ENCODE measurements at regions not wholly inside any gene's neighbourhood (a gene's known extent, or its start where the extent isn't known, plus 50 kb on each side); places are given as distances from the start of the nearest gene placed in this dataset.

- in situ Hi-C loops (cut with MboI), result no loop called here
- H3K27ac ChIP-seq (ENCODE audit: extremely low read depth, low read depth, low read length), result no peak overlapping the region
- ATAC-seq, result no peak
- no peaks in the 10 kb centered on the region for H3K4me1 ChIP-seq (replicated peaks in 1 of 2; ENCODE audit: control insufficient read depth in 2 of 2, insufficient read depth in 2 of 2, low read length in 2 of 2)
- H3K4me2 ChIP-seq (ENCODE audit: insufficient read depth, low read length), result no peak overlapping the region
- BruUV-seq (replicated peaks), result no TSS peak
- intact Hi-C loops (cut with micrococcal nuclease), result no loop called here
- H3K4me3 ChIP-seq, result no peak overlapping the region
- H2AFZ ChIP-seq (ENCODE audit: low read depth, low read length), result no peak overlapping the region
- no peak overlapping the region for H3K9ac ChIP-seq (ENCODE audit: insufficient read depth in 1 of 2, low read depth in 2 of 2, low read length in 2 of 2)
- DNase-seq (ENCODE audit: extremely low read depth in 1 of 4, low spot score in 3 of 4), result no peak
- WGBS (ENCODE audit: insufficient coverage, low coverage, missing lambda C conversion rate), result 0% methylated on average over 1 of the region's 1 CpG
- H3K36me3 ChIP-seq (ENCODE audit: control insufficient read depth, insufficient read depth, low read length), result no peaks in the 10 kb centered on the region
- no peaks in the 10 kb centered on the region for H3K79me2 ChIP-seq (ENCODE audit: control insufficient read depth, insufficient read depth, low read length)
- no peaks in the 10 kb centered on the region for H3K9me1 ChIP-seq (ENCODE audit: control insufficient read depth, insufficient read depth, low read length)
- POLR2A ChIA-PET, result no interaction called here
- H3K27me3 ChIP-seq (ENCODE audit: control insufficient read depth in 2 of 2, insufficient read depth in 2 of 2, low read length in 2 of 2), result no peaks in the 10 kb centered on the region
- TF ChIP-seq U2AF2 (optimal IDR thresholded peaks at IDR 0.05; ENCODE audit: low read depth, low read length), result no peak
- TF ChIP-seq STAT5B (CRISPR knock-in tag; IDR thresholded peaks at IDR 0.05), result no peak
- no peak for TF ChIP-seq ELF2 (CRISPR knock-in tag; IDR thresholded peaks at IDR 0.05)
- TF ChIP-seq RFX1 (IDR thresholded peaks at IDR 0.05), result no peak
- TF ChIP-seq HCFC1 (IDR thresholded peaks at IDR 0.05; ENCODE audit: low read depth, low read length), result no peak
- TF ChIP-seq ZFP36 (IDR thresholded peaks at IDR 0.05; ENCODE audit: low read depth, low read length, partially characterized antibody), result no peak
- no peak for TF ChIP-seq ATF2 (CRISPR knock-in tag; IDR thresholded peaks at IDR 0.05)
- no peak for TF ChIP-seq CBX5 (IDR thresholded peaks at IDR 0.05; ENCODE audit: borderline replicate concordance, low read depth)
- TF ChIP-seq RHOXF2B (CRISPR knock-in tag; conservative IDR thresholded peaks at IDR 0.05), result no peak
- no peak for TF ChIP-seq ELF1 (tag; IDR thresholded peaks at IDR 0.05)
- TF ChIP-seq ZBTB40 (IDR thresholded peaks at IDR 0.05), result no peak
- no peak for TF ChIP-seq ZBTB40 (CRISPR knock-in tag; IDR thresholded peaks at IDR 0.05)
- no peak for TF ChIP-seq ETV5 (CRISPR knock-in tag; IDR thresholded peaks at IDR 0.05; ENCODE audit: low read depth)
- no peak for TF ChIP-seq SUPT5H (IDR thresholded peaks at IDR 0.05)
- H3K9me3 ChIP-seq (replicated peaks; ENCODE audit: control insufficient read depth, insufficient read depth, low read depth, low read length), result no peaks in the 10 kb centered on the region
- CTCF ChIA-PET (ENCODE audit: low intra/inter-chr PET ratio), result no interaction called here
- no peaks in the 10 kb centered on the region for H4K20me1 ChIP-seq (replicated peaks; ENCODE audit: control insufficient read depth, insufficient read depth, low read length)
- no peak for FAIRE-seq
These were observed 94.4 kb upstream of the AMOT start for GRCh38 chrX:112935029-112935428.

All from K562 (cell line).